NCI-H1092 treated with DMSO at 0.1 percent for 48 hours (cell line): ENCODE measurements at regions not wholly inside any gene's neighbourhood (a gene's known extent, or its start where the extent isn't known, plus 50 kb on each side); places are given as distances from the start of the nearest gene placed in this dataset.

Source experiments
- DNase-seq: peaks from one replicate; lab custom pipeline; 2025; lab: John Stamatoyannopoulos, UW

DNA sequence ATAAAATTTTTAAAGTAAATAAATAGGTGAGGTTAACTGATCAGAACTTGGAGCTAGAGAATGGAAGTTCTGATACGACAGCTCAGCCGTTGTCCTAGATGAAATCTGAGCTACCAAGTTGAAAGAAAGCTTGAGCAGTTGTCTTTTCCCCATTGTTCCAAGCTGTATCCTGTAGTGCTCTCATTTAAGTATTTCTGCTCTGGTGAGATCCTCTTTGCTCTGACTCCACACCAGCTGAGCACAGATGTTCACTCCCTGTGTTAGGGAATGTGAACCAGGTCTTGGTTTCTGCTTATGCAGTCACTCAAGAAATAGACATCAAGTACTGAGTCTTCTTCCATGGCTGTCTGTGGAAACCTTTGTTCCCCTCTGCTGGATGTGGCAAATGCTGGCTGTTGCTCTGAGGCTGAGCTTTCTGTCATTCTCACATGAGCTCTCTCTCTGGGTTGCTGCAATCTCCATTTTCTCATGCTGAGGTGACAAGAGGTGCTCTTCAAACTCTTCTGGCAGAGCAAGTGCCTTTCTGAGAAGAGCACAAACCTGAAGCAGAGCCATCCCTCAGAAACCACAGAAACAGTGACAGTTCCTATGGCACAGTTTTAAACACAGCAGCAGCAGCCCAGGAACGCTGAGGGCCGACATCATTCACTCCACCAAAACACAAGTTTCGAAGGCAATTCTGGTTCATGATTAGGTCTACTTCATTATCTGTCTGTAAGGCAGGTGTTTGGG, 194.1 kb downstream of the SP3 start:
- DNase-seq = no peak

DNA sequence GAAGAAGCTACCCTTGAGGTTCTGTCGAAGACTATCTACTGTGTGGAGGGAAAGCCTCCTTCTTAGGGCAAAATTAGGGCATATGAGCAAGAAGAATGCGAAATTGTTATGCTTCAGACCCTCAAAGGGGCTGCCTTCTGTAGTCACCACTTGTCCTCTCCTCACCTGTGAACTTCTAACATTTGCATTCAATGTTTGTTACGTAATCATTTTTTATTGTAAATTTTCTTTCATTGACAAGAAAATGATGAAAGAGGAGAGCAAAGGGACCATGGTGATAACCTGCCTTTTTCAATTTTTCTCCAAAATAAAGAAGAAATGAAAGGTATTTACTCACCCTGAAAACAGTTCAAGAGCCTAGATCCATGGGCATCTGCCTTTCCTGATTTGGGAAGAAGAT, 193.0 kb downstream of the SP3 start:
- no peak for DNase-seq

GRCh38 chr2:173773076-173773475, 192.1 kb downstream of the SP3 start:
- no peak for DNase-seq

DNA sequence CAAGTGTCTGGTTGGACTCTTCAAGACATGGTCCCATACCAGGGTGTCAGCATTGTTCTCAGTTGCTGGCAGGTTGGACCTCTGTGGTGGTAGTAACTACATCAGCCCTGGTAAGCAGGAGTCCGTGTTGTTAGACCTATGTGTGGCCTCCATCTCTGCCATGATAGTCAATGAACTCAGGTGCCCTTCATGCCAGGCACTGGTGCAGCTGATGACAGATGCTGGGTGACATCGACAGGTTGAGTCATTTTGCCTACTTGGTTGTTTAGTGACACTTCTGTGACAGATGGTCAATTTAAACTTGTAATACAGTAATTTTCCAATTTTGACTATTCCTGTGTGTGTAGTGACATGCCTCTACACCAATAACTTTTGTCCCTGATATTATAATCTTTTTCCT, 189.7 kb downstream of the SP3 start:
- DNase-seq = no peak

DNA sequence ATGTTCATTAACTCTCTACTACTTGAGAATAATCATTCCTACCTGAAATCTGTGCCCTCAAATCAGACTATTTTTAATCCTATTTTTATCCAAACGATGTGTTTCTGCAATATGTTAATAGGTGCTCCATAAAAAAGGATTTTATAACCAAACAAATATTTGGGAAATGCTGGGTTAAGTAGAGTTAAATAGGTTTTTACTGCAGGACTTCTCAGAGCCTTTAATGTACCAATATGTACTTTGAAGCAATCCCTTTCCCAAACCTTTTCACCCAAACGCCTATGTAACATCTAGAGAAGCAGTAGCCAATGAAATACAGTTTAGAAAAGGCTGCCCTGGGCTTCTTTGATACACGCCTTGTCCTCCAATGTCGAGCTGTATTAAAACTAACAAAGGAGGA, 182.5 kb downstream of the SP3 start:
- no peak for DNase-seq

- DNase-seq = no peak
Observed at GRCh38 chr2:173783382-173783781, 181.8 kb downstream of the SP3 start.

DNA sequence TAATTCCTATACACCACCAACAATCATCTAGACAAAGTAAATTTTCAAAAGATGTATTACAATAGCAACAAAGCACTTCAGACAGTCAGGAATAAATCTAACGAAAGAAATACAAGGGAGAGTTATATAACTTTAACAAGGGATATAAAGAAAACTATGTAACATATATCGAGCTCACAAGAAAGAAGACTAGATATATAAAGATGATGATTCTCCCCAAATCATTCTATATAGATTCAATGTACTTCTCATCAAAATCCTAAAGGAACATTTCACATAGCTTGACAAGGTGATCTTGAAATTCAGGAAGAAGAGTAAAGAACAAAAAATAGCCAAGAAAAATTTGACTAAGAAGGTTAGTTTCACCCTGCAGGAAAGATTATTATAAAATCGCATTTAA, 179.4 kb downstream of the SP3 start:
- no peak for DNase-seq

- DNase-seq = no peak
Observed at GRCh38 chr2:173791502-173791901, 173.7 kb downstream of the SP3 start.

DNA sequence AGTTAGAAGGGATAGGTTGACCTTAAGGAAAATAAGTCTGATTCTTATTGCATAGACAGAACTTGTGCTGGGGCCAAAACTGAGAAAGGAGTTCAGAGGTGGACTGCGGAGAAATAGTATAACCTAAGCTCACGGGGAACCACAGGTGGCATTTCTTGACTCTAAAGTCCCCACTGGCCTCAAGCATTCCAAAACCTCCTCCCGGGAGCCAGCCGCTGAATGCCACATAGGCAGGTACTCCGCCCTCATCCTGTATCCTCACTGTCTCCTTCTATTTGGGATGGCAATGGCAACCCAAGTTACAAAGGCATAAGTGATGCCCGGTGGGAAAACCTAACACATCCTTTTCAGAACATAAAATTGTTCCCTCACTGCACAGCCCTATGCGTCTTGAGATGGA, 173.0 kb downstream of the SP3 start:
- DNase-seq = no peak

DNA sequence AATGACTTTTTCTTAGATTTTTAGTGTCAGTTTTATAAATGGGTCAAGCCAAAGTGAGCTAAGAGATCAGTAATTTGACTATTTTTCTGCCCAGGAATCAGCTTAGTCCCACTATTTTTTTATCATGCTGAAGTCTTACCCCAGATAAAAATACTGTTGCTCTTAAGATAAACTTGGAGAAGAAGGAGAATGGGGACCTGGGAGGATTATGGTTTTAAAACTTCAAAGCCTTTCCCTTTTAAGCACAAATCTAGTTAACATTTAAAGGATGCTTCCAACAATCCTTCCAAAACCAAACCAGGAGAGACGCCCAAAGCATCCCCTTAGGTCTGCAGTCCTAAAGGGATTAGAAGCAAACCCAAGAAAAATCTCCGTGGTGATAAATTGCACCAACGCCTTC, 172.4 kb downstream of the SP3 start:
- DNase-seq = no peak

DNA sequence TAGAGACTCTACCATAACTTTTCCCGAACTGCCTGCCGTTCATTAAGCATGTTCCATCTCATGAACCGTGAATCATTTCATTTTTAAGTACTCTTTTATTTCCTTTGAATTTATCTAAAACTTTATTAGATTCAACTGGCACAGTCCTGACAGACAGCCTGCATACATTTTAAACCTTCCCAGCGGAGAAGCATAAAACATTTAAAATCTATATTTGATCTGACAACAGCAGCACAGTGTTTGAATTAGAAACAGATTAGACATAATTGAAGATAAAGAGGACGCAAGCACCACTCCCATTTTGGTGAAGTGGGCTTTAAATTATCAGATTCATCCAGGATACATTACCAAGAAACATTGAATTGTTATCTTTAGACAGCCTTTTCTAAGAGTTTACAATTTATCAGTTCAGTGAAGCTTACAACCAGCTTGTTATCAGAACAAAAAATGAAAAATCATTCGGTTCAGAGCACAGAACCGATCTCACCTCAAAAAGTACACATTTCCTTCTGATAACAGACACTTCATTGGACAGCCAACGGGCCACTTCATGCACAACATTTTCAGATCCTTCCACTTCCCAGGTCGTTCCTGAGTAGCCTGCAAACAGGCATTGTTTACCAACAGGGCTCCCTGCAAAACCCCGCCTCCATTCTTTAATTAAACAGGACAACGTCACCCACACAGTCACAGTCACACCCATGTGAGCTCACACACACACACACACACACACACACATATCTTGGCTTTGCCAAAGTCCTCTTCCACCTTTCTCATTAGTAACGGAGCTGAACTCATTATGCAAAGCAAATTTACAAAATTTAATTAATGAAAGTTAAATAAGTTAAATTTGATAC, 171.2 kb downstream of the SP3 start:
- peak; percentile 1 for DNase-seq

GRCh38 chr2:173797586-173798263, 167.4 kb downstream of the SP3 start:
- DNase-seq = no peak

DNA sequence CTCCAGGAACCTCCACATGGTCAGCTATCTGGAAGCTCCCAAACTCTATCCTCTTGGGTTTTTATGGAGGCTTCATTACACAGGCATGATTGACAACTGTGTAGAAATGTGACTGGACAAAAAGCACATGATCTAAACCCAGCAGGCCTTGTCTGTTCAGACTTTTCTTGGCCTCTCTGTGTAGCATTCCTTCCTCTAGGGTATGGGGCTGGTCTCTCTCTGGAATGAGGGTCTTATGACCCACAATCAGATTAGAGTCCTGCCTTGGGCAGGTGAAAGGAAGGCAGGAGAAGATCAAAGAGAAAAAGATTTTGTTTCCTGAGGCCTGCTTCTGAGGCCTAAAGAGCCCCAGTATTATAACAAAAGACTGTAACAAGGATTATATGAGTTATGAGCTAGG, 162.7 kb downstream of the SP3 start:
- DNase-seq = no peak

GRCh38 chr2:173803449-173803848, 161.7 kb downstream of the SP3 start:
- no peak for DNase-seq

GRCh38 chr2:173806761-173807160, 158.4 kb downstream of the SP3 start:
- no peak for DNase-seq

DNA sequence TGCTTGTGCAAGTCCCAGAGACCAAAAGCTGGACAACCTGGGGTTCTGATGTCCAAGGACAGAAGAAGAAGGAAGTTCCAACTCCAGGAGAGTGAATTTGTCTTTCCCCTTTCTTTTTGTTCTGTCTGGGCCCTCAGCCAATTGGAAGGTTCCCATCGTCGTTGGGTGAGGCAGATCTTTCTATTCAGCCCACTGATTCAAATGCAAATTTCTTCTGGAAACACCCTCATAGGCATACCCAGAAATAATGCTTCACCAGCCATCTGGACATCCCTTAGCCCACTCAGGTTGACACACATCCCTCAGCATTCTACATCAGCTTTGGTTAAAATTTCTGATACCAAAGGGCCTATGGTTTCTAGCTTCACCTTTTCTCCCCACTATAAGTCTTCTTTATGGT, 156.5 kb downstream of the SP3 start:
- no peak for DNase-seq

- DNase-seq = no peak
Observed at GRCh38 chr2:173812321-173812720, 152.9 kb downstream of the SP3 start.

DNA sequence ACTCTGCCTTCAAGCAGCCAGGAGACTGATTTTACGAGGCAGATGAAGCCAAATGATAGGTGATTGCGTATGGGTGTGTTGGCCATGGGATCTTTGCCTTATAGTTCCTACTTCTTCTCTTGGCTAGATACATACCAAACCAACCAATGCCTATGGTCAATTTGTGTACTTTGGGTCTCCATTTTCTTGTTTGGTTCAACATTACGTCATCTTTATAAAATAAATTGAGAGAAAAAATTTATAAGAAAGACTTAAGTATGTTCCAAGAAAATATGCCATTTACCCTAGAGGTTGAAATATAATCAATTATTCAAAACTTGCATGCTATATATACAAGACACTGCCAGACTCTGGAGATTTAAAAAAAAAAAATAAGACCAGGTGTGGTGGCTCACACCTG, 150.9 kb downstream of the SP3 start:
- no peak for DNase-seq

GRCh38 chr2:173815772-173816171, 149.4 kb downstream of the SP3 start:
- DNase-seq = no peak

- no peak for DNase-seq
Observed at GRCh38 chr2:173817582-173817981, 147.6 kb downstream of the SP3 start.

- DNase-seq = no peak
Observed at GRCh38 chr2:173818285-173818684, 146.9 kb downstream of the SP3 start.

GRCh38 chr2:173819852-173820251, 145.3 kb downstream of the SP3 start:
- DNase-seq = peak; percentile 7

DNA sequence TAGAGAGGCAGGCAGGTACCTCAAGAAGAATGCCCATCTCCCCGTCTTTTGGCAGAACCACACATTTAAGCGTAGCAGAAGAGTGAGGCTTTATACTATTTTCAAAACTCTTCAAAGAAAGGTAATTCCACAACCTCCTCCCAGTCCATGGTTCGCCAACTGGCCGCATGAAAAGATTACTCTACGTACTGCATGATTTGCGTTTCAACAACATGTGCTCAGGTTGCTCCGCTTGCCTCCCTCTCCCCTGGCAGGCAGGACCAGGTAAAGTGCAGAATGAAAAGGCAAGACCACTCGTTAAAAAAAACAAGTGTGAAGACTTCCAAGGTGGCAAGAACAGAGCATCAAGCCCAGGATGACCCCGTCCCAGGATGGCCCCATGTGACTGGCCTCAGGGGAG, 143.7 kb downstream of the SP3 start:
- no peak for DNase-seq
